SK-N-SH treated with all-trans-retinoic acid at 6 μM for 48 hours (cell line): ENCODE measurements at regions not wholly inside any gene's neighbourhood (a gene's known extent, or its start where the extent isn't known, plus 50 kb on each side); places are given as distances from the start of the nearest gene placed in this dataset.

Experiments used
- ATAC-seq: fragments of 200-7000 bp; cut with Tn5 transposase; 3 replicates; pipeline ENCODE4 v1.9.1; 2020; ENCODE audit warnings: mild to moderate bottlenecking, moderate library complexity
- ARNTL ChIP-seq: fragments of 450-650 bp; formaldehyde crosslinking; IDR thresholded peaks from 2 replicates; pipeline ENCODE4 v1.5.0; 2020; ENCODE audit warnings: low read depth, mild to moderate bottlenecking, moderate library complexity, borderline replicate concordance
- BACH2 ChIP-seq: fragments of 250-450 bp; sonication (Bioruptor Pico); IDR thresholded peaks from 2 replicates; pipeline ENCODE4 v1.9.0; 2021; ENCODE audit warnings: mild to moderate bottlenecking, borderline replicate concordance
- CSDC2 ChIP-seq: fragments of 250-450 bp; sonication (Bioruptor Pico); IDR thresholded peaks from 2 replicates; pipeline ENCODE4 v1.5.0; 2020; ENCODE audit warnings: mild to moderate bottlenecking, moderate library complexity
- CSRNP3 ChIP-seq: fragments of 250-450 bp; sonication (Bioruptor Pico); IDR thresholded peaks from 2 replicates; pipeline ENCODE4 v1.5.1; 2021; ENCODE audit warnings: mild to moderate bottlenecking, moderate library complexity
- ESRRG ChIP-seq: fragments of 250-450 bp; sonication (Bioruptor Pico); IDR thresholded peaks from 2 replicates; pipeline ENCODE4 v1.6.1; 2021; ENCODE audit warnings: mild to moderate bottlenecking
- GLIS3 ChIP-seq: fragments of 250-450 bp; sonication (Bioruptor Pico); IDR thresholded peaks from 2 replicates; pipeline ENCODE4 v1.5.0; 2020; ENCODE audit warnings: mild to moderate bottlenecking, moderate library complexity
- ISL1 ChIP-seq: fragments of 250-450 bp; sonication (Bioruptor Pico); IDR thresholded peaks from 2 replicates; pipeline ENCODE4 v2.1.2; 2022; ENCODE audit warnings: mild to moderate bottlenecking, moderate library complexity
- OSR1 ChIP-seq: fragments of 250-450 bp; sonication (Bioruptor Pico); IDR thresholded peaks from 2 replicates; pipeline ENCODE4 v1.8.0; 2022; ENCODE audit warnings: moderate library complexity, mild to moderate bottlenecking, inconsistent platforms
- POU6F1 ChIP-seq: fragments of 250-450 bp; sonication (Bioruptor Pico); IDR thresholded peaks from 2 replicates; pipeline ENCODE4 v1.8.0; 2021; ENCODE audit warnings: low read depth, mild to moderate bottlenecking, moderate library complexity, borderline replicate concordance
- RARB ChIP-seq: fragments of 250-450 bp; sonication (Bioruptor Pico); IDR thresholded peaks from 2 replicates; pipeline ENCODE4 v1.8.0; 2021; ENCODE audit warnings: mild to moderate bottlenecking, moderate library complexity
- SNAI2 ChIP-seq: fragments of 250-450 bp; sonication (Bioruptor Pico); IDR thresholded peaks from 2 replicates; pipeline ENCODE4 v1.5.0; 2020; ENCODE audit warnings: mild to moderate bottlenecking, moderate library complexity
- TCF4 ChIP-seq: fragments of 250-450 bp; sonication (Bioruptor Pico); IDR thresholded peaks from 2 replicates; pipeline ENCODE4 v1.8.0; 2021; ENCODE audit warnings: mild to moderate bottlenecking, moderate library complexity, borderline replicate concordance
- TOX ChIP-seq: fragments of 250-450 bp; sonication (Bioruptor Pico); IDR thresholded peaks from 2 replicates; pipeline ENCODE4 v1.8.0; 2021; ENCODE audit warnings: mild to moderate bottlenecking, moderate library complexity, borderline replicate concordance
- TSHZ2 ChIP-seq: fragments of 250-450 bp; sonication (Bioruptor Pico); IDR thresholded peaks from 2 replicates; pipeline ENCODE4 v1.5.0; 2020; ENCODE audit warnings: mild to moderate bottlenecking, moderate library complexity
- ZC3H10 ChIP-seq: fragments of 250-450 bp; sonication (Bioruptor Pico); IDR thresholded peaks from 2 replicates; pipeline ENCODE4 v1.5.1; 2021; ENCODE audit warnings: mild to moderate bottlenecking, moderate library complexity
- ZFP3 ChIP-seq: fragments of 250-450 bp; sonication (Bioruptor Pico); IDR thresholded peaks from 2 replicates; pipeline ENCODE4 v1.5.0; 2020; ENCODE audit warnings: mild to moderate bottlenecking, moderate library complexity
- ZFP30 ChIP-seq: fragments of 450-650 bp; formaldehyde crosslinking; IDR thresholded peaks from 2 replicates; pipeline ENCODE4 v1.5.0; 2022; ENCODE audit warnings: mild to moderate bottlenecking, moderate library complexity
- ZNF565 ChIP-seq: fragments of 450-650 bp; formaldehyde crosslinking; conservative IDR thresholded peaks from 2 replicates; pipeline ENCODE4 v1.5.0; 2020; ENCODE audit warnings: low read depth, mild to moderate bottlenecking, moderate library complexity
- ZNF70 ChIP-seq: fragments of 450-650 bp; formaldehyde crosslinking; IDR thresholded peaks from 2 replicates; pipeline ENCODE4 v1.5.0; 2020; ENCODE audit warnings: mild to moderate bottlenecking, moderate library complexity
- ZNF8 ChIP-seq: fragments of 450-650 bp; formaldehyde crosslinking; IDR thresholded peaks from 2 replicates; pipeline ENCODE4 v1.5.0; 2020; ENCODE audit warnings: mild to moderate bottlenecking, moderate library complexity
- TF ChIP-seq, protein P1 (sequence below): fragments of 250-450 bp; sonication (Bioruptor Pico); IDR thresholded peaks from 2 replicates; pipeline ENCODE4 v1.8.0; 2020; ENCODE audit warnings: mild to moderate bottlenecking, moderate library complexity, borderline replicate concordance
- TF ChIP-seq, protein P2 (sequence below): fragments of 250-450 bp; sonication (Bioruptor Pico); IDR thresholded peaks from 2 replicates; pipeline ENCODE4 v1.5.1; 2020; ENCODE audit warnings: low read depth, mild to moderate bottlenecking, moderate library complexity

DNA sequence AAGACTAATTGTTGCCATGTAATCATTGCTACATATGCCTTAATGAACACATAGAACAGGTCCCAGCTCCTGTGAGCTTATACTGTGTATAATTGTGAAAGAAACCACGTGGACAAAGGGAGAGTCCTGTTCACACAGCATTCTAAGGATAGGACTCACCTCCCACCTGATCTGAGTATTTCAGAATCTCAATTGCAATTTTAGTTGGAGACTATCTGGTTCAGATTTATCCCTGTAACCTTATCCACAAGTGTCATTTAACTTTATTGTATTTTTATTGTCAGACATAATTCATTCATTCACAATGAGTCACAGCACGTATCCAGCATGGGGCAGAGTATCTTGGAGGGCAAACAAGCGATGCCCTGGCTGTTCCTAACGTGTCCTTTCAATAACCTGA, 448.3 kb downstream of the NTRK2 start:
- TF ChIP-seq ZNF565 (CRISPR knock-in tag): no peak
- TF ChIP-seq, protein P1, sequence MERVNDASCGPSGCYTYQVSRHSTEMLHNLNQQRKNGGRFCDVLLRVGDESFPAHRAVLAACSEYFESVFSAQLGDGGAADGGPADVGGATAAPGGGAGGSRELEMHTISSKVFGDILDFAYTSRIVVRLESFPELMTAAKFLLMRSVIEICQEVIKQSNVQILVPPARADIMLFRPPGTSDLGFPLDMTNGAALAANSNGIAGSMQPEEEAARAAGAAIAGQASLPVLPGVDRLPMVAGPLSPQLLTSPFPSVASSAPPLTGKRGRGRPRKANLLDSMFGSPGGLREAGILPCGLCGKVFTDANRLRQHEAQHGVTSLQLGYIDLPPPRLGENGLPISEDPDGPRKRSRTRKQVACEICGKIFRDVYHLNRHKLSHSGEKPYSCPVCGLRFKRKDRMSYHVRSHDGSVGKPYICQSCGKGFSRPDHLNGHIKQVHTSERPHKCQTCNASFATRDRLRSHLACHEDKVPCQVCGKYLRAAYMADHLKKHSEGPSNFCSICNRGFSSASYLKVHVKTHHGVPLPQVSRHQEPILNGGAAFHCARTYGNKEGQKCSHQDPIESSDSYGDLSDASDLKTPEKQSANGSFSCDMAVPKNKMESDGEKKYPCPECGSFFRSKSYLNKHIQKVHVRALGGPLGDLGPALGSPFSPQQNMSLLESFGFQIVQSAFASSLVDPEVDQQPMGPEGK (CRISPR knock-in tag): no peak
- TF ChIP-seq, protein P2, sequence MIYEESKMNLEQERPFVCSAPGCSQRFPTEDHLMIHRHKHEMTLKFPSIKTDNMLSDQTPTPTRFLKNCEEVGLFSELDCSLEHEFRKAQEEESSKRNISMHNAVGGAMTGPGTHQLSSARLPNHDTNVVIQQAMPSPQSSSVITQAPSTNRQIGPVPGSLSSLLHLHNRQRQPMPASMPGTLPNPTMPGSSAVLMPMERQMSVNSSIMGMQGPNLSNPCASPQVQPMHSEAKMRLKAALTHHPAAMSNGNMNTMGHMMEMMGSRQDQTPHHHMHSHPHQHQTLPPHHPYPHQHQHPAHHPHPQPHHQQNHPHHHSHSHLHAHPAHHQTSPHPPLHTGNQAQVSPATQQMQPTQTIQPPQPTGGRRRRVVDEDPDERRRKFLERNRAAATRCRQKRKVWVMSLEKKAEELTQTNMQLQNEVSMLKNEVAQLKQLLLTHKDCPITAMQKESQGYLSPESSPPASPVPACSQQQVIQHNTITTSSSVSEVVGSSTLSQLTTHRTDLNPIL: no peak
- TF ChIP-seq ISL1 (CRISPR knock-in tag): no peak
- TF ChIP-seq TSHZ2: no peak
- TF ChIP-seq TOX: no peak
- no peak for TF ChIP-seq POU6F1
- TF ChIP-seq CSRNP3 (CRISPR knock-in tag): no peak
- no peak for TF ChIP-seq ARNTL
- no peak for TF ChIP-seq ZNF8 (CRISPR knock-in tag)
- no peak for TF ChIP-seq CSDC2
- no peak for TF ChIP-seq OSR1 (CRISPR knock-in tag)
- no peak for TF ChIP-seq SNAI2
- TF ChIP-seq TCF4: no peak
- TF ChIP-seq ESRRG (CRISPR knock-in tag): no peak
- no peak for TF ChIP-seq ZFP30 (CRISPR knock-in tag)
- TF ChIP-seq GLIS3 (CRISPR knock-in tag): no peak
- no peak for ATAC-seq

- ATAC-seq: no peak
- TF ChIP-seq ARNTL (no peak), TCF4 (no peak), ZNF8 (CRISPR knock-in tag) (no peak), ZFP30 (CRISPR knock-in tag) (no peak), CSRNP3 (CRISPR knock-in tag) (no peak), ZFP3 (CRISPR knock-in tag) (no peak), ESRRG (CRISPR knock-in tag) (no peak), TOX (no peak), CSDC2 (no peak), RARB (CRISPR knock-in tag) (no peak), ZNF565 (CRISPR knock-in tag) (no peak), ZC3H10 (CRISPR knock-in tag) (no peak), ZNF70 (no peak), BACH2 (CRISPR knock-in tag) (no peak), ISL1 (CRISPR knock-in tag) (no peak)
- TF ChIP-seq, protein P2: no peak
- TF ChIP-seq, protein P1 (CRISPR knock-in tag): no peak
Observed at GRCh38 chr9:85115473-85115872, 445.9 kb downstream of the NTRK2 start.
